ENCODE measurements at regions not wholly inside any gene's neighbourhood (a gene's known extent, or its start where the extent isn't known, plus 50 kb on each side); places are given as distances from the start of the nearest gene placed in this dataset.

DNA sequence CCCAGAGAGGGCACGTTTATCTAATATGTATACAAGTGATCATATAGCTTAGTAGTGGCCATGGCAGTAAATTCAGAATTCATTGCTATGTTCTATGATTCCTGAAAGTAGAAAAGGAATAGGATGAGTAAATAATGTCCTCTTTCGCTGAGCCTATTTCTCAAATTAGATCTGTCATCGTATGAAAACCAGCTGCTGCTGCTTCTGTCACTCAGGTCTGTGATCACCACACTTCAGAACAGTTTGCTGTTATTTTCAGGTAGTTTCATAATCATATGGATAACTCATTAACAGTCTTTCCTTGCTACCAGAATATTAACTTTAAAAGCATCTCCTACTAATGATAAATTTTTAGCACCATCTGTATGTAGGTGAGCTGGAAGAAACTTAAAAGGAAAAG, 289.1 kb upstream of the AZI2 start:
- H3K27me3 Mint-ChIP-seq (ENCODE audit: low read depth), result no peaks in the 10 kb centered on the region
- DNase-seq (ENCODE audit: low spot score), result no peak
- H3K27ac Mint-ChIP-seq (ENCODE audit: unreplicated experiment), result no peak overlapping the region
- TF ChIP-seq, protein P1, sequence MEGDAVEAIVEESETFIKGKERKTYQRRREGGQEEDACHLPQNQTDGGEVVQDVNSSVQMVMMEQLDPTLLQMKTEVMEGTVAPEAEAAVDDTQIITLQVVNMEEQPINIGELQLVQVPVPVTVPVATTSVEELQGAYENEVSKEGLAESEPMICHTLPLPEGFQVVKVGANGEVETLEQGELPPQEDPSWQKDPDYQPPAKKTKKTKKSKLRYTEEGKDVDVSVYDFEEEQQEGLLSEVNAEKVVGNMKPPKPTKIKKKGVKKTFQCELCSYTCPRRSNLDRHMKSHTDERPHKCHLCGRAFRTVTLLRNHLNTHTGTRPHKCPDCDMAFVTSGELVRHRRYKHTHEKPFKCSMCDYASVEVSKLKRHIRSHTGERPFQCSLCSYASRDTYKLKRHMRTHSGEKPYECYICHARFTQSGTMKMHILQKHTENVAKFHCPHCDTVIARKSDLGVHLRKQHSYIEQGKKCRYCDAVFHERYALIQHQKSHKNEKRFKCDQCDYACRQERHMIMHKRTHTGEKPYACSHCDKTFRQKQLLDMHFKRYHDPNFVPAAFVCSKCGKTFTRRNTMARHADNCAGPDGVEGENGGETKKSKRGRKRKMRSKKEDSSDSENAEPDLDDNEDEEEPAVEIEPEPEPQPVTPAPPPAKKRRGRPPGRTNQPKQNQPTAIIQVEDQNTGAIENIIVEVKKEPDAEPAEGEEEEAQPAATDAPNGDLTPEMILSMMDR (IDR thresholded peaks at IDR 0.05), result no peak
- no peaks in the 10 kb centered on the region for H3K4me1 Mint-ChIP-seq (ENCODE audit: low read depth)
- H3K4me3 Mint-ChIP-seq (ENCODE audit: unreplicated experiment), result no peak overlapping the region
- H3K36me3 Mint-ChIP-seq (ENCODE audit: low read depth), result no peaks in the 10 kb centered on the region
- peaks cover 3% of the 10 kb centered on the region for H3K9me3 Mint-ChIP-seq (ENCODE audit: low read depth)

DNA sequence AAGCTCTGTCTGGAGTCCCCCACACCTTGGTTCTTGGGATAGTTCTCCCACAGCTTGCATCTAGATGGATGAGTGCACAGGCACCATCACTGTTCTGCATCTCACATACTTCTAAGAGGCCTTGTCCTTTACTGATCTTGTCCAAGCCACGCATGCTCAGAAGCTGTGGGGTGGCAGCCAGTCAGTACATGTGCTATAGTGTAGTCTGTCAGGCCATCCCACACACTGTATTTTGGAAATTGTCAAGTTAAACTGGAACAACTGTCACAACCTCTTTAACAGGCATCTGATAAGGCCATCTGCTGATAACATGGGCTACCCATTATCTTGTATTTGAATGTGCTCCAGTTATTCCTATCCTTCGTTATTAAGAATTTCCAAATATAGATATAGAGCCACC, 296.5 kb upstream of the AZI2 start:
- TF ChIP-seq, protein P1 (IDR thresholded peaks at IDR 0.05), result no peak
- Mint-ChIP-seq H3K36me3 (ENCODE audit: low read depth) (no peaks in the 10 kb centered on the region), H3K27me3 (ENCODE audit: low read depth) (no peaks in the 10 kb centered on the region), H3K9me3 (ENCODE audit: low read depth) (no peaks in the 10 kb centered on the region), H3K4me3 (ENCODE audit: unreplicated experiment) (no peak overlapping the region), H3K27ac (ENCODE audit: unreplicated experiment) (no peak overlapping the region), H3K4me1 (ENCODE audit: low read depth) (no peaks in the 10 kb centered on the region)
- no peak for DNase-seq (ENCODE audit: low spot score)

DNA sequence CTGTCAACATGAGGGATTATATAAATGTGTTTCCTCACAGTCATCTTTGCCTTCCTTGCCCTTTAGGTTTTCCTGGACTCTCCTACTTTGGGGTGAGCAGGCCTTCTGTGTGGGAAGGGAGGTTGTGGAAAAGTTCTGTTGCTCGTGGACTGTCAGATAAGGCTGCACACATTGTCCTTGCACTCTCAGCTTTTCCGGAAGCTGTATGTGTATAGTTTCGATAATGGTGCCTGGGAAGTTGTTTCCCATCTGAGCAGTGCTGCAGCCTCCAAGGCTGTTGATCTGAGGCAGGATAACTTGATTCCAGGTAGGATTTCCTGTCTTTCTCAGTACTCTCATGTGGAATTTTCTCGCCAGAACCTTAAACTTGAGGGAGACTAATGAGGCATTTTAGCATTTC, 297.8 kb upstream of the AZI2 start:
- Mint-ChIP-seq H3K4me1 (ENCODE audit: low read depth) (no peaks in the 10 kb centered on the region), H3K36me3 (ENCODE audit: low read depth) (no peaks in the 10 kb centered on the region), H3K27ac (ENCODE audit: unreplicated experiment) (no peak overlapping the region), H3K27me3 (ENCODE audit: low read depth) (no peaks in the 10 kb centered on the region), H3K9me3 (ENCODE audit: low read depth) (no peaks in the 10 kb centered on the region), H3K4me3 (ENCODE audit: unreplicated experiment) (no peak overlapping the region)
- no peak for DNase-seq (ENCODE audit: low spot score)
- TF ChIP-seq, protein P1 (IDR thresholded peaks at IDR 0.05), result no peak

DNA sequence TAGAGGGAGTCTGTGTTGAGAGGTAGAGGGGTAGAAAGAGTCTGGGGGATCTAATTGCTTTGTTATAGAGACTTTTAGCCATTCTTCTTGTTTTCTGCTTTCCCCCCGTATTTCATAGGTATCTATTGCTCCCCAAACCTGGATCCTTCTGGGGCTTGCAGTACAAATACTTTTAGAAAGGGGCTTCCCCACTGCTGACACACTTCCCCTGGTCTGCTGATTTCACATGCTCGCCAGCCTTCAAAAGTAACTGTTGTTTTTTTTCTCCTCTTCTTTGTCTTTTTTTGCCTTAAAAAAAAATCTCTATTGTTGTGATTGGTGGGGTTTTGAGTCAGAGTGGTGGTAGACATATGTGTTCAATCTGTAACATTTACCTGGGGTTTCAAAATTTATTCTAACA, 300.6 kb upstream of the AZI2 start:
- Mint-ChIP-seq H3K4me1 (ENCODE audit: low read depth) (no peaks in the 10 kb centered on the region), H3K36me3 (ENCODE audit: low read depth) (no peaks in the 10 kb centered on the region), H3K27me3 (ENCODE audit: low read depth) (peaks cover 2% of the 10 kb centered on the region), H3K27ac (ENCODE audit: unreplicated experiment) (no peak overlapping the region), H3K4me3 (ENCODE audit: unreplicated experiment) (no peak overlapping the region), H3K9me3 (ENCODE audit: low read depth) (peaks cover 4% of the 10 kb centered on the region)
- TF ChIP-seq, protein P1 (IDR thresholded peaks at IDR 0.05), result no peak
- no peak for DNase-seq (ENCODE audit: low spot score)

DNA sequence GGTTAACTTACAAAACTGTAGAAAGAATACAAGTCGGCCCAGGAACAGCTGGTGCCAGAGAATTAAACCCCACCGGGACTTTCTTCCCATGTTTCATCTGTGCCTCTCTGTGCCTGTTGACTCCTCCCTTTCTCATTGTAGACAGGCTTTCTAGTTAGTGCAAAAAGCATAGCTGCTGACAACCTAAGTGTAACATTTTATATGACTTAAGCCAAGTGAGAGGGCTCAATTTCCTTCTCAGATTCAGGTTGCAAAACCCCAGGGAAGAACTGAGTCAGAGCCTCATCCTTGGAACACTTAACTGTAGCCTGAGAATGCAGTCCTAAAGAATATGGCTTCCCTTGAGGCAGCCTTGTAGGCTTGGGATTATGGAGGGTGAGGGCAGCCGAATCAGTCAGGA, 302.5 kb upstream of the AZI2 start:
- Mint-ChIP-seq H3K27ac (ENCODE audit: unreplicated experiment) (no peak overlapping the region), H3K4me1 (ENCODE audit: low read depth) (no peaks in the 10 kb centered on the region), H3K4me3 (ENCODE audit: unreplicated experiment) (no peak overlapping the region), H3K27me3 (ENCODE audit: low read depth) (peaks cover 2% of the 10 kb centered on the region), H3K36me3 (ENCODE audit: low read depth) (no peaks in the 10 kb centered on the region), H3K9me3 (ENCODE audit: low read depth) (peaks cover 4% of the 10 kb centered on the region)
- TF ChIP-seq, protein P1 (IDR thresholded peaks at IDR 0.05), result no peak
- DNase-seq (ENCODE audit: low spot score), result no peak

Measured in chondrocyte (in vitro differentiated cells).